ENCODE measurements at regions not wholly inside any gene's neighbourhood (a gene's known extent, or its start where the extent isn't known, plus 50 kb on each side); places are given as distances from the start of the nearest gene placed in this dataset.

- ChIA-PET CTCF (no interaction called here), POLR2A (no interaction called here)
- Histone ChIP-seq H3K27me3 (ENCODE audit: control insufficient read depth, insufficient read depth, low read length) (no peaks in the 10 kb centered on the region), H3K4me3 (ENCODE audit: low read depth, low read length) (no peak overlapping the region), H3K36me3 (ENCODE audit: control insufficient read depth, insufficient read depth, low read length) (no peaks in the 10 kb centered on the region)
- no peak for TF ChIP-seq CTCF (IDR thresholded peaks at IDR 0.05; ENCODE audit: insufficient read depth, low read depth, low read length)
- no peak for DNase-seq (ENCODE audit: low read depth)
Measured at GRCh38 chr4:81811562-81812293, 340.0 kb upstream of the RASGEF1B start.

- no peak for TF ChIP-seq CTCF (IDR thresholded peaks at IDR 0.05; ENCODE audit: insufficient read depth, low read depth, low read length)
- no peak for DNase-seq (ENCODE audit: low read depth)
- Histone ChIP-seq H3K36me3 (ENCODE audit: control insufficient read depth, insufficient read depth, low read length) (no peaks in the 10 kb centered on the region), H3K4me3 (ENCODE audit: low read depth, low read length) (no peak overlapping the region), H3K27me3 (ENCODE audit: control insufficient read depth, insufficient read depth, low read length) (no peaks in the 10 kb centered on the region)
- POLR2A ChIA-PET, result no interaction called here
- CTCF ChIA-PET, result no interaction called here
Measured at GRCh38 chr4:81808011-81808672, 336.4 kb upstream of the RASGEF1B start.

GRCh38 chr4:81807386-81807785 is 335.7 kb upstream of the RASGEF1B start:
- no peaks in the 10 kb centered on the region for H3K27me3 ChIP-seq (ENCODE audit: control insufficient read depth, insufficient read depth, low read length)
- CTCF ChIA-PET, result no interaction called here
- TF ChIP-seq CTCF (IDR thresholded peaks at IDR 0.05; ENCODE audit: insufficient read depth, low read depth, low read length), result no peak
- no peaks in the 10 kb centered on the region for H3K36me3 ChIP-seq (ENCODE audit: control insufficient read depth, insufficient read depth, low read length)
- no peak overlapping the region for H3K4me3 ChIP-seq (ENCODE audit: low read depth, low read length)
- POLR2A ChIA-PET, result no interaction called here
- no peak for DNase-seq (ENCODE audit: low read depth)

- H3K27me3 ChIP-seq (ENCODE audit: control insufficient read depth, insufficient read depth, low read length), result no peaks in the 10 kb centered on the region
- CTCF ChIA-PET, result interaction anchor here (0.5 kb wide), 1 partner anchor 28 kb away, joined by 3 read pairs; no protein-coding TSS in a partner anchor
- H3K36me3 ChIP-seq (ENCODE audit: control insufficient read depth, insufficient read depth, low read length), result no peaks in the 10 kb centered on the region
- DNase-seq (ENCODE audit: low read depth), result no peak
- TF ChIP-seq CTCF (IDR thresholded peaks at IDR 0.05; ENCODE audit: insufficient read depth, low read depth, low read length), result no peak
- POLR2A ChIA-PET, result no interaction called here
- H3K4me3 ChIP-seq (ENCODE audit: low read depth, low read length), result no peak overlapping the region
Measured at GRCh38 chr4:81806485-81806884, 334.8 kb upstream of the RASGEF1B start.

GRCh38 chr4:81804849-81805248 is 333.1 kb upstream of the RASGEF1B start:
- Histone ChIP-seq H3K4me3 (ENCODE audit: low read depth, low read length) (no peak overlapping the region), H3K36me3 (ENCODE audit: control insufficient read depth, insufficient read depth, low read length) (no peaks in the 10 kb centered on the region), H3K27me3 (ENCODE audit: control insufficient read depth, insufficient read depth, low read length) (no peaks in the 10 kb centered on the region)
- ChIA-PET POLR2A (no interaction called here), CTCF (no interaction called here)
- no peak for DNase-seq (ENCODE audit: low read depth)
- TF ChIP-seq CTCF (IDR thresholded peaks at IDR 0.05; ENCODE audit: insufficient read depth, low read depth, low read length), result no peak

Measured in BJ (cell line).